GM18502 (cell line): ENCODE measurements at regions not wholly inside any gene's neighbourhood (a gene's known extent, or its start where the extent isn't known, plus 50 kb on each side); places are given as distances from the start of the nearest gene placed in this dataset.

Experiments used
- ATAC-seq: cut with Tn5 transposase; IDR thresholded peaks from one replicate; pipeline ENCODE4 v1.9.1; 2021; ENCODE audit warnings: mild to moderate bottlenecking; ENCODE audit not compliant: unreplicated experiment, poor library complexity

- ATAC-seq: no peak
These were observed 513.9 kb downstream of the TLE4 start for GRCh38 chr9:80085668-80086067.

- no peak for ATAC-seq
These were observed 510.4 kb downstream of the TLE4 start for GRCh38 chr9:80082213-80082612.

GRCh38 chr9:80078826-80079225 lies 507.1 kb downstream of the TLE4 start:
- no peak for ATAC-seq

- ATAC-seq: no peak
These were observed 505.3 kb downstream of the TLE4 start for GRCh38 chr9:80077059-80077458.

GRCh38 chr9:80076162-80076561 lies 504.4 kb downstream of the TLE4 start:
- no peak for ATAC-seq

GRCh38 chr9:80074439-80074838 lies 502.7 kb downstream of the TLE4 start:
- ATAC-seq: no peak

GRCh38 chr9:80072451-80072850 lies 500.7 kb downstream of the TLE4 start:
- ATAC-seq: no peak

GRCh38 chr9:80070071-80070742 lies 498.4 kb downstream of the TLE4 start:
- no peak for ATAC-seq

- ATAC-seq: no peak
These were observed 495.2 kb downstream of the TLE4 start for GRCh38 chr9:80066931-80067330.

- ATAC-seq: no peak
These were observed 490.8 kb downstream of the TLE4 start for GRCh38 chr9:80062567-80062966.

- no peak for ATAC-seq
These were observed 490.2 kb downstream of the TLE4 start for GRCh38 chr9:80061940-80062339.

- no peak for ATAC-seq
These were observed 489.3 kb downstream of the TLE4 start for GRCh38 chr9:80061096-80061495.

GRCh38 chr9:80059979-80060378 lies 488.2 kb downstream of the TLE4 start:
- ATAC-seq: no peak

- ATAC-seq: no peak
These were observed 487.4 kb downstream of the TLE4 start for GRCh38 chr9:80059191-80059590.

GRCh38 chr9:80052830-80053229 lies 481.1 kb downstream of the TLE4 start:
- ATAC-seq: no peak

GRCh38 chr9:80049096-80049782 lies 477.5 kb downstream of the TLE4 start:
- ATAC-seq: no peak

GRCh38 chr9:80046481-80046880 lies 474.7 kb downstream of the TLE4 start:
- ATAC-seq: no peak

GRCh38 chr9:80041821-80042220 lies 470.1 kb downstream of the TLE4 start:
- ATAC-seq: no peak

- no peak for ATAC-seq
These were observed 468.7 kb downstream of the TLE4 start for GRCh38 chr9:80040457-80040856.

- ATAC-seq: no peak
These were observed 459.0 kb downstream of the TLE4 start for GRCh38 chr9:80030801-80031200.

- ATAC-seq: no peak
These were observed 456.7 kb downstream of the TLE4 start for GRCh38 chr9:80028501-80028900.
